Mesendoderm (in vitro differentiated cells): ENCODE measurements at regions not wholly inside any gene's neighbourhood (a gene's known extent, or its start where the extent isn't known, plus 50 kb on each side); places are given as distances from the start of the nearest gene placed in this dataset.
"Not testable (repeated sequence)": the region's sequence is repeated elsewhere in the genome, so short reads cannot be mapped to it uniquely, and the experiment has no call there.

ENCODE experiments used
- DNase-seq: peaks from one replicate; pipeline ENCODE4 v3.0.0; 2013
- H2AK5ac ChIP-seq: 2 replicates; pipeline ENCODE4 v1.6.1; 2013; ENCODE audit warnings: low read length, inconsistent platforms
- H2BK120ac ChIP-seq: 2 replicates; pipeline ENCODE4 v1.6.1; 2013; ENCODE audit warnings: low read depth, mild to moderate bottlenecking, low read length, moderate library complexity, mixed read lengths
- H2BK15ac ChIP-seq: replicated peaks from 2 replicates; pipeline ENCODE4 v1.6.1; 2013; ENCODE audit warnings: low read depth, mild to moderate bottlenecking, moderate library complexity
- H2BK5ac ChIP-seq: 2 replicates; pipeline ENCODE4 v1.6.1; 2013; ENCODE audit warnings: low read length, inconsistent platforms
- H3K18ac ChIP-seq: 2 replicates; pipeline ENCODE4 v1.6.1; 2013; ENCODE audit warnings: mild to moderate bottlenecking, low read length, mixed read lengths
- H3K23ac ChIP-seq: one replicate; pipeline ENCODE4 v1.6.1; 2013; ENCODE audit warnings: low read length
- H3K27ac ChIP-seq: 2 replicates; pipeline ENCODE4 v1.5.1; 2013; ENCODE audit warnings: low read depth, mild to moderate bottlenecking, inconsistent platforms, low read length, moderate library complexity
- H3K27me3 ChIP-seq: 2 replicates; pipeline ENCODE4 v1.6.1; 2013; ENCODE audit warnings: low read length, control low read depth, mild to moderate bottlenecking, inconsistent platforms; ENCODE audit not compliant: insufficient read depth, poor library complexity
- H3K36me3 ChIP-seq: 2 replicates; pipeline ENCODE4 v1.6.1; 2013; ENCODE audit warnings: low read length, inconsistent platforms; ENCODE audit not compliant: control insufficient read depth, insufficient read depth
- H3K4ac ChIP-seq: one replicate; pipeline ENCODE4 v1.6.1; 2013; ENCODE audit warnings: low read depth, mild to moderate bottlenecking, low read length, moderate library complexity
- H3K4me1 ChIP-seq: 2 replicates; pipeline ENCODE4 v1.6.1; 2013; ENCODE audit warnings: low read depth, low read length, inconsistent platforms; ENCODE audit not compliant: control insufficient read depth
- H3K4me2 ChIP-seq: 2 replicates; pipeline ENCODE4 v1.6.1; 2013; ENCODE audit warnings: low read length
- H3K4me3 ChIP-seq: 2 replicates; pipeline ENCODE4 v1.5.1; 2013; ENCODE audit warnings: mild to moderate bottlenecking, low read length
- H3K56ac ChIP-seq: one replicate; pipeline ENCODE4 v1.6.1; 2013; ENCODE audit warnings: low read length
- H3K79me1 ChIP-seq: 2 replicates; pipeline ENCODE4 v1.6.1; 2013; ENCODE audit warnings: low read length, inconsistent platforms
- H3K79me2 ChIP-seq: 2 replicates; pipeline ENCODE4 v1.6.1; 2013; ENCODE audit warnings: mild to moderate bottlenecking, low read length; ENCODE audit not compliant: control insufficient read depth, insufficient read depth
- H3K9ac ChIP-seq: 2 replicates; pipeline ENCODE4 v1.6.1; 2013; ENCODE audit warnings: low read length, inconsistent platforms
- H4K5ac ChIP-seq: one replicate; pipeline ENCODE4 v1.6.1; 2013; ENCODE audit warnings: low read length
- H4K8ac ChIP-seq: one replicate; pipeline ENCODE4 v1.6.1; 2013; ENCODE audit warnings: low read depth, mild to moderate bottlenecking, control low read depth, low read length, moderate library complexity
- WGBS: extraction: QIAGEN DNeasy Blood & Tissue Kit; methylation state at CpG from one replicate; pipeline ENCODE4 v1.1.7; 2013; ENCODE audit warnings: low lambda C conversion rate, missing lambda C conversion rate; ENCODE audit not compliant: insufficient coverage; ENCODE audit errors: extremely low coverage; 5-methylcytosine and 5-hydroxymethylcytosine counted together

DNA sequence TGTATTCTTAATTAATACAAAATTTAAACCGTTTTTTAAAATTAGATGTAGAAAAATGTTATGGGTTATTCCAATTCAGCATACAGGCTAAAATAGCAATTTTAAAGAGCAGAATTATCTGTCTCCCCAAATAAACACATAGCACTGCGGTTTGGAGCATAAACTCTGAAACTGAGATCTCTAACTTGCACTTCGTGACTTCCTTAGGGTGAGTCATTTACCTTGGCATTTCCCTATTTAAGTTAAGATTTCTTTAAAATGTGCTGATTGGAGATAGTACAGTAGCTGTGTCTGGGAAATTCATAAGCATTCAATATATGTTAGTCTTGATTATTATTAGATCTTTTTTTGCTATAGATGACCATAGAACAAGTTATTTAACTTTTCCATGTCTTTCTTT, 143.8 kb downstream of the KDM5D start:
- H3K56ac ChIP-seq: no peak overlapping the region
- no peaks in the 10 kb centered on the region for H3K36me3 ChIP-seq
- H3K27ac ChIP-seq: no peak overlapping the region
- H2AK5ac ChIP-seq: no peak overlapping the region
- H3K4ac ChIP-seq: no peak overlapping the region
- no peaks in the 10 kb centered on the region for H3K79me2 ChIP-seq
- H3K18ac ChIP-seq: no peak overlapping the region
- no peaks in the 10 kb centered on the region for H3K4me1 ChIP-seq
- H3K4me2 ChIP-seq: no peak overlapping the region
- H2BK5ac ChIP-seq: no peak overlapping the region
- no peak for DNase-seq
- H2BK15ac ChIP-seq: no peak overlapping the region
- no peak overlapping the region for H4K8ac ChIP-seq
- no peaks in the 10 kb centered on the region for H3K79me1 ChIP-seq
- no peaks in the 10 kb centered on the region for H3K27me3 ChIP-seq
- H3K23ac ChIP-seq: no peak overlapping the region
- H2BK120ac ChIP-seq: no peak overlapping the region
- WGBS: no CpG with 5 or more reads among the region's 3 CpGs
- H3K9ac ChIP-seq: no peak overlapping the region
- H4K5ac ChIP-seq: no peak overlapping the region
- no peak overlapping the region for H3K4me3 ChIP-seq

GRCh38 chrY:19590235-19590634, 154.3 kb downstream of the KDM5D start:
- Histone ChIP-seq H4K8ac (no peak overlapping the region), H3K79me1 (no peaks in the 10 kb centered on the region), H3K9ac (no peak overlapping the region), H3K79me2 (no peaks in the 10 kb centered on the region), H3K36me3 (no peaks in the 10 kb centered on the region), H3K4me3 (no peak overlapping the region), H2BK120ac (no peak overlapping the region), H4K5ac (no peak overlapping the region), H3K4ac (no peak overlapping the region), H3K27me3 (no peaks in the 10 kb centered on the region), H3K27ac (no peak overlapping the region), H2AK5ac (no peak overlapping the region), H3K4me1 (no peaks in the 10 kb centered on the region), H3K56ac (no peak overlapping the region), H2BK15ac (no peak overlapping the region), H2BK5ac (no peak overlapping the region), H3K4me2 (no peak overlapping the region), H3K18ac (no peak overlapping the region), H3K23ac (no peak overlapping the region)
- no peak for DNase-seq

- no peak overlapping the region for H3K27ac ChIP-seq
- no peak overlapping the region for H3K9ac ChIP-seq
These were observed 154.9 kb downstream of the KDM5D start for GRCh38 chrY:19589664-19590063.

DNA sequence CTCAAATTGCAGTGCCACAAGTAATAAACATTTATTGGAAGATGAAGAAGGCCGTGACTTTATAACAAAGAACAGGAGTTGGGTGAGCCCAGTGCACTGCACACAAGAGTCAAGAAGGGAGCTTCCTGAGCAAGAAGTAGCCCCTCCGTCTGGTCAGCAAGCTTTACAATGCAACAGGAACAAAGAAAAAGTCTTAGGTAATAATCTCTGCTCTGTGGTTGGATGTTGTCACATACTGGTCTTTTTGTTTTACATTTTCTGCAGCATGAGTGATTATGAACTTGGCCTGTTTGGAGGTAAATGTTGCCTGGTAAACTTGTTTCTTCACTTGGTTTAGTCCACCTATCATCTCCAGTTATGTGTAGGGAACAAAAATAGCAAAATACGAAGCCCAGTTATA, 157.2 kb downstream of the KDM5D start:
- no CpG with 5 or more reads among the region's 3 CpGs for WGBS

More at GRCh38 chrY:19589664-19590063, 154.9 kb downstream of the KDM5D start:
- no peak overlapping the region for H2BK5ac ChIP-seq
- no CpG with 5 or more reads among the region's 1 CpG for WGBS
- H3K27me3 ChIP-seq: no peaks in the 10 kb centered on the region
- no peak overlapping the region for H3K4ac ChIP-seq
- no peak overlapping the region for H2AK5ac ChIP-seq
- H3K79me2 ChIP-seq: no peaks in the 10 kb centered on the region
- DNase-seq: no peak
- H4K8ac ChIP-seq: no peak overlapping the region
- no peaks in the 10 kb centered on the region for H3K4me1 ChIP-seq
- no peak overlapping the region for H2BK15ac ChIP-seq
- H3K4me3 ChIP-seq: no peak overlapping the region
- no peak overlapping the region for H2BK120ac ChIP-seq
- no peaks in the 10 kb centered on the region for H3K36me3 ChIP-seq
- H4K5ac ChIP-seq: no peak overlapping the region
- no peak overlapping the region for H3K18ac ChIP-seq
- H3K4me2 ChIP-seq: no peak overlapping the region
- no peak overlapping the region for H3K56ac ChIP-seq
- no peaks in the 10 kb centered on the region for H3K79me1 ChIP-seq
- no peak overlapping the region for H3K23ac ChIP-seq

DNA sequence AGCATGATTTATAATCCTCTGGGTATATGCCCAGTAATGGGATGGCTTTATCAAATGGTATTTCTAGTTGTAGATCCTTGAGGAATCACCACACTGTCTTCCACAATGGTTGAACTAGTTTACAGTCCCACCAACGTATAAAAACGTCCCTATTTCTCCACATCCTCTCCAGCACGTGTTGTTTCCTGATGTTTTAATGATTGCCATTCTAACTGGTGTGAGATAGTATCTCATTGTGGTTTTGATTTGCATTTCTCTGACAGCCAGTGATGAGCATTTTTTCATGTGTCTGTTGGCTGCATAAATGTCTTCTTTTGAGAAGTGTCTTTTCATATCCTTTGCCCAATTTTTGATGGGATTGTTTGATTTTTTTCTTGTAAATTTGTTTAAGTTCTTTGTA, 163.5 kb downstream of the KDM5D start:
- not testable (repeated sequence) for H3K36me3 ChIP-seq, DNase-seq, H4K5ac ChIP-seq, H4K8ac ChIP-seq, H3K27ac ChIP-seq, H3K23ac ChIP-seq, H3K4me3 ChIP-seq, H3K79me1 ChIP-seq, H2AK5ac ChIP-seq, H3K27me3 ChIP-seq, H3K18ac ChIP-seq, H2BK120ac ChIP-seq, H3K4me2 ChIP-seq, H3K4ac ChIP-seq, H2BK5ac ChIP-seq, H3K9ac ChIP-seq, H2BK15ac ChIP-seq, H3K4me1 ChIP-seq, H3K56ac ChIP-seq
- H3K79me2 ChIP-seq: peaks cover 18% of the 10 kb centered on the region
- no CpG with 5 or more reads among the region's 3 CpGs for WGBS

More for the DNA sequence above, 157.2 kb downstream of the KDM5D start:
- no peaks in the 10 kb centered on the region for H3K4me1 ChIP-seq
- no peak for DNase-seq
- H4K5ac ChIP-seq: no peak overlapping the region
- H3K4ac ChIP-seq: no peak overlapping the region
- no peaks in the 10 kb centered on the region for H3K36me3 ChIP-seq
- no peak overlapping the region for H2BK5ac ChIP-seq
- H3K9ac ChIP-seq: no peak overlapping the region
- H4K8ac ChIP-seq: no peak overlapping the region
- no peak overlapping the region for H3K56ac ChIP-seq
- H2AK5ac ChIP-seq: no peak overlapping the region
- H3K4me3 ChIP-seq: no peak overlapping the region
- no peaks in the 10 kb centered on the region for H3K79me1 ChIP-seq
- H3K27ac ChIP-seq: no peak overlapping the region
- no peak overlapping the region for H2BK15ac ChIP-seq
- no peak overlapping the region for H3K18ac ChIP-seq
- no peak overlapping the region for H2BK120ac ChIP-seq
- no peaks in the 10 kb centered on the region for H3K79me2 ChIP-seq
- H3K4me2 ChIP-seq: no peak overlapping the region
- no peaks in the 10 kb centered on the region for H3K27me3 ChIP-seq
- H3K23ac ChIP-seq: no peak overlapping the region

GRCh38 chrY:19578281-19578874, 166.1 kb downstream of the KDM5D start:
- Histone ChIP-seq H4K8ac (no peak overlapping the region), H2BK15ac (no peak overlapping the region), H3K27ac (no peak overlapping the region), H3K9ac (no peak overlapping the region), H2BK5ac (no peak overlapping the region), H3K23ac (no peak overlapping the region), H3K27me3 (no peaks in the 10 kb centered on the region), H3K79me1 (no peaks in the 10 kb centered on the region), H3K79me2 (peaks cover 36% of the 10 kb centered on the region), H3K36me3 (no peaks in the 10 kb centered on the region), H4K5ac (no peak overlapping the region), H3K18ac (no peak overlapping the region), H2BK120ac (no peak overlapping the region), H3K56ac (no peak overlapping the region), H2AK5ac (no peak overlapping the region), H3K4ac (no peak overlapping the region), H3K4me1 (no peaks in the 10 kb centered on the region), H3K4me3 (no peak overlapping the region), H3K4me2 (no peak overlapping the region)
- DNase-seq: no peak
- WGBS: no CpG with 5 or more reads among the region's 3 CpGs
